Lung (tissue), 11 donors: ENCODE measurements at regions not wholly inside any gene's neighbourhood (a gene's known extent, or its start where the extent isn't known, plus 50 kb on each side); places are given as distances from the start of the nearest gene placed in this dataset.

Experiments used
- ATAC-seq: fragments of 200-7000 bp; cut with Tn5 transposase; one replicate; pipeline ENCODE4 v1.9.1; 2020; ENCODE audit warnings: moderate number of reproducible peaks; ENCODE audit not compliant: insufficient read depth, low FRiP score
- DNase-seq, 3 donors: peaks; one replicate each; pipeline ENCODE4 v3.0.0-alpha.2; 2013 to 2017
- H3K27ac ChIP-seq, 2 donors: one replicate each; pipeline ENCODE4 v1.5.1; 2013; ENCODE audit warnings: mild to moderate bottlenecking in 2 of 2, moderate library complexity in 2 of 2, control low read depth in 1 of 2, inconsistent platforms in 1 of 2, low read depth in 1 of 2, low read length in 1 of 2
- H3K27me3 ChIP-seq, 3 donors: one replicate each; pipeline ENCODE4 v1.5.1; 2013; ENCODE audit warnings: low read length in 2 of 3; ENCODE audit not compliant: control insufficient read depth in 3 of 3, insufficient read depth in 3 of 3
- H3K36me3 ChIP-seq, 4 donors: one replicate each; pipeline ENCODE4 v1.5.1; 2013; ENCODE audit warnings: low read length in 4 of 4, mild to moderate bottlenecking in 1 of 4, moderate library complexity in 1 of 4; ENCODE audit not compliant: control insufficient read depth in 4 of 4, insufficient read depth in 4 of 4
- H3K4me1 ChIP-seq, 5 donors: one replicate each; pipeline ENCODE4 v1.5.1; 2013; ENCODE audit warnings: low read length in 5 of 5, mild to moderate bottlenecking in 2 of 5, moderate library complexity in 1 of 5; ENCODE audit not compliant: control insufficient read depth in 5 of 5, insufficient read depth in 5 of 5
- H3K4me3 ChIP-seq: one replicate; pipeline ENCODE4 v1.5.1; 2013; ENCODE audit warnings: mild to moderate bottlenecking, control low read depth, moderate library complexity
- H3K9ac ChIP-seq, 2 donors: one replicate each; pipeline ENCODE4 v1.5.1; 2013; ENCODE audit warnings: low read length in 2 of 2, control low read depth in 1 of 2; ENCODE audit not compliant: insufficient read depth in 1 of 2
- H3K9me3 ChIP-seq, 4 donors: one replicate each; pipeline ENCODE4 v1.5.1; 2013; ENCODE audit warnings: low read length in 3 of 4, mild to moderate bottlenecking in 1 of 4, moderate library complexity in 1 of 4; ENCODE audit not compliant: control insufficient read depth in 4 of 4, insufficient read depth in 3 of 4
- WGBS, 2 donors: extraction: QIAGEN DNeasy Blood & Tissue Kit; methylation state at CpG; one replicate each; pipeline ENCODE4 v1.1.7; 2013; 5-methylcytosine and 5-hydroxymethylcytosine counted together
- TF ChIP-seq, protein P1 (sequence below): IDR thresholded peaks from 2 replicates; pipeline ENCODE4 v1.5.1; 2012; ENCODE audit warnings: mild to moderate bottlenecking; ENCODE audit errors: control extremely low read depth, extremely low read depth
- donor health status: control.
- donor health status: control.
- donor health status: Bipolar disorder and iron deficiency.
- donor health status: healthy.
- donor health status: DM: yes; HTN: yes; CAD: no.

DNA sequence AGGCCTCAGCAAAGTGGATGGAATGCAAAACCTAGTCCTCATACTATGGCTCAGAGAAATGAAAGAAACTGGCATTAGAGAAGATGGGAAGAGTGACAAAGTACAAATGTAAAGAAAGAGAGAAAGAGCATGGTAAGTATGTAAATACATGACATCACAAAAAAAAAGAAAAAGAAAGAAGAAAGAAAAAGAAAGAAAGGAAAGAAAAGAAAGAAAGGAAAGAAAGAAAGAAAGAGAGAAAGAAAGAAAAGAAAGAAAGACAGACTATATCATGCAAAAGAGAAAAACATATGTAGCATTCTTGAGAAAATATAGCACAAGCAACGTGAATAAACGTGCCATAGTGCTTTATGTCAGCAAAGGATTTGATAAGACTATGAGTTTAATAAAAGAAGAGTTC, 76.1 kb upstream of the CACHD1 start:
- Histone ChIP-seq H3K9ac (no peak overlapping the region), H3K4me3 (no peak overlapping the region), H3K36me3 (no peaks in the 10 kb centered on the region), H3K9me3 (no peaks in the 10 kb centered on the region), H3K27me3 (no peaks in the 10 kb centered on the region), H3K27ac (no peak overlapping the region), H3K4me1 (no peaks in the 10 kb centered on the region)
- 93 to 95% methylated on average over 2 of the region's 2 CpGs for whole genome bisulfite sequencing, 2 donors
- ATAC-seq = no peak
- no peak for DNase-seq
- TF ChIP-seq, protein P1, sequence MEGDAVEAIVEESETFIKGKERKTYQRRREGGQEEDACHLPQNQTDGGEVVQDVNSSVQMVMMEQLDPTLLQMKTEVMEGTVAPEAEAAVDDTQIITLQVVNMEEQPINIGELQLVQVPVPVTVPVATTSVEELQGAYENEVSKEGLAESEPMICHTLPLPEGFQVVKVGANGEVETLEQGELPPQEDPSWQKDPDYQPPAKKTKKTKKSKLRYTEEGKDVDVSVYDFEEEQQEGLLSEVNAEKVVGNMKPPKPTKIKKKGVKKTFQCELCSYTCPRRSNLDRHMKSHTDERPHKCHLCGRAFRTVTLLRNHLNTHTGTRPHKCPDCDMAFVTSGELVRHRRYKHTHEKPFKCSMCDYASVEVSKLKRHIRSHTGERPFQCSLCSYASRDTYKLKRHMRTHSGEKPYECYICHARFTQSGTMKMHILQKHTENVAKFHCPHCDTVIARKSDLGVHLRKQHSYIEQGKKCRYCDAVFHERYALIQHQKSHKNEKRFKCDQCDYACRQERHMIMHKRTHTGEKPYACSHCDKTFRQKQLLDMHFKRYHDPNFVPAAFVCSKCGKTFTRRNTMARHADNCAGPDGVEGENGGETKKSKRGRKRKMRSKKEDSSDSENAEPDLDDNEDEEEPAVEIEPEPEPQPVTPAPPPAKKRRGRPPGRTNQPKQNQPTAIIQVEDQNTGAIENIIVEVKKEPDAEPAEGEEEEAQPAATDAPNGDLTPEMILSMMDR = no peak

DNA sequence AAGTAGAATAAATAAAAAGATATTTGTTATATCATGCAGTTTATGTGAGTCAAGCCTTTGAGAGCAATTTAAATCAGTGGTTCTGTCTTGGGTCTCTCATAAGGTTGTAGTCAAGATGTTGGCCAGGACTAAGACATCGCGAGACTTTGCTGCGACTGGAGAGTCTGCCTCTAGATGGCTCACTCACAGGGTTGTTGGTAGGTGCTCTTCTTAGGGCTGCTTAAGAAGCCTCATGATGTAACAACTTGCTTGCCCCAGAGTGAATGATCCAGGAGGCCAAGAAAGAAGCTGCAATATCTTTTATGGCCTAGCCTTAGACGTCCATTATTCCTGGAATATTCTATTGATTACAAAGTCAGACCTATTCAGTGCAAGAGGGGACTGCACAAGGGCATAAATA, 73.1 kb upstream of the CACHD1 start:
- no peaks in the 10 kb centered on the region for H3K27me3 ChIP-seq
- no peaks in the 10 kb centered on the region for H3K4me1 ChIP-seq
- no peak overlapping the region for H3K4me3 ChIP-seq
- TF ChIP-seq, protein P1 = no peak
- ATAC-seq = no peak
- H3K9me3 ChIP-seq = no peaks in the 10 kb centered on the region
- H3K36me3 ChIP-seq = no peaks in the 10 kb centered on the region
- no peak for DNase-seq
- H3K9ac ChIP-seq = no peak overlapping the region
- WGBS, 2 donors = 90 to 96% methylated on average over 4 of the region's 4 CpGs
- H3K27ac ChIP-seq = no peak overlapping the region

DNA sequence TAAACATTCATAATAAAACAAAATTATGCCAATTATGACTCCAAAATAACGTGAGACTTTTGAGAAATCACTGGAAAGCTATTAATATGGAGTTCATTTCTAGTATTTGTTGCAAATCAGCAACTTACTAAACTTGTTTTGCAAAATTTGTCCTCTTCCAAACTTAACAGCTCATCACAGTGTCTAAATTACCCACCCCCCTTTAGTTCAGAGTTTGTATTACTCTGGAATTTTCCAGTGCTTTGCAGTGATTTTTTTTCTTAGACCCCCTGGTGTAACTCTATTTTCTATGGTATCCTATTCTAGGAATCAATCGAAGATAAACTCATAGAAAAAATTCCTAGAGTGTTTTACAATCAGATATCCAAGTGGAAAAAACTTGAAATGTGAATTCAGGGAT, 72.4 kb upstream of the CACHD1 start:
- no peak overlapping the region for H3K4me3 ChIP-seq
- TF ChIP-seq, protein P1 = no peak
- ATAC-seq (no peak), DNase-seq (peak in 2 of 3 donors; percentile 54 to 60)
- H3K9me3 ChIP-seq = no peaks in the 10 kb centered on the region
- H3K4me1 ChIP-seq = no peaks in the 10 kb centered on the region
- 79 to 90% methylated on average over 2 of the region's 2 CpGs for WGBS, 2 donors
- no peak overlapping the region for H3K9ac ChIP-seq
- no peaks in the 10 kb centered on the region for H3K36me3 ChIP-seq
- H3K27me3 ChIP-seq = no peaks in the 10 kb centered on the region
- no peak overlapping the region for H3K27ac ChIP-seq

DNA sequence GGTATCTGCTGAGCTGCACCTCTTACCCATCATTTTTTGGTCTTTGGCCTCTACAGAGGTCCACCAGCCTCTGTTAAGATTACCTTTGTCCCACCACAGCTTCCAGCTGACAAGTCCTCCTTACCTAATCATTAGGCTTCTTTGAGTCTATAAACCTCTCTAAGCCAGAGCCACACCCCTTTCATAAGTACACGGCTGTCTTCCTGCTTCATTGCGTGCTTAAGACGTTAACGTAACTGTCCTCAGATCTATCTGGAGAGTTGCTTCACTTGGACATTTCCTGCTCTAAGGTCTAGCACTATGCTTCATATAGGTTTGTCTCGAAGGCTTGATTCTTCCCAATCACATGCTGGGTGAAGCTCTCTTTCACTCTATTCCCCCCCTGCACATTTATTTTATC, 71.0 kb upstream of the CACHD1 start:
- Histone ChIP-seq H3K9me3 (no peaks in the 10 kb centered on the region), H3K27ac (no peak overlapping the region), H3K36me3 (no peaks in the 10 kb centered on the region), H3K27me3 (no peaks in the 10 kb centered on the region), H3K4me3 (no peak overlapping the region), H3K9ac (no peak overlapping the region), H3K4me1 (no peaks in the 10 kb centered on the region)
- WGBS, 2 donors = 45 to 64% methylated on average over 5 of the region's 5 CpGs
- TF ChIP-seq, protein P1 = no peak
- no peak for DNase-seq
- no peak for ATAC-seq
